Omental fat pad (tissue), 3 donors: ENCODE measurements at regions not wholly inside any gene's neighbourhood (a gene's known extent, or its start where the extent isn't known, plus 50 kb on each side); places are given as distances from the start of the nearest gene placed in this dataset.

ENCODE experiments used
- ATAC-seq: fragments of 150-250 bp; one replicate; pipeline ENCODE4 v1.9.1; 2016; ENCODE audit warnings: mild to moderate bottlenecking, moderate library complexity; ENCODE audit not compliant: low FRiP score
- DNase-seq: peaks from one replicate; pipeline ENCODE4 v3.0.0-alpha.2; 2019; ENCODE audit warnings: low spot score
- TF ChIP-seq, protein P1 (sequence below), 3 donors: fragments of 450-650 bp; IDR thresholded peaks; one replicate each; pipeline ENCODE4 v1.5.1; 2016 to 2017; ENCODE audit warnings: antibody characterized with exemption in 3 of 3, mild to moderate bottlenecking in 3 of 3, moderate library complexity in 2 of 3

DNA sequence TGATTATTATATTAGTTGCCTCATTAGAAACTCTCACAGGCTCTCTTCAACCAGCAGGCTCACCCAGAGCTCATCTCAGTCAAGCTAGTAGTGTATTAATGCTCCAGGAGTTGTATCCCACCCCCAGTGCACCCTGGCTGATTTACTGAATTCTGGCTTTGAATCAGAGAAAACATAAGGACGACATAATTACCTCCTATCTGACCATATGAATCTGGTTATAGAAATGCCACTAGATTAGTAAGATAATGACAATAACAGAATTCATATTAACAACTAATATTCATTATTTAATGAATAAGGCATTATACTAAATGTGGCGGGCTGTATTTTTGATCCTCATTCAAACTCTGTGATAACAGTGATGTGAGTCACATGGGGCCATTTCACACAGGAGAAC is 1066.7 kb downstream of the TTLL7 start:
- no peak for ATAC-seq
- DNase-seq = no peak
- TF ChIP-seq, protein P1, sequence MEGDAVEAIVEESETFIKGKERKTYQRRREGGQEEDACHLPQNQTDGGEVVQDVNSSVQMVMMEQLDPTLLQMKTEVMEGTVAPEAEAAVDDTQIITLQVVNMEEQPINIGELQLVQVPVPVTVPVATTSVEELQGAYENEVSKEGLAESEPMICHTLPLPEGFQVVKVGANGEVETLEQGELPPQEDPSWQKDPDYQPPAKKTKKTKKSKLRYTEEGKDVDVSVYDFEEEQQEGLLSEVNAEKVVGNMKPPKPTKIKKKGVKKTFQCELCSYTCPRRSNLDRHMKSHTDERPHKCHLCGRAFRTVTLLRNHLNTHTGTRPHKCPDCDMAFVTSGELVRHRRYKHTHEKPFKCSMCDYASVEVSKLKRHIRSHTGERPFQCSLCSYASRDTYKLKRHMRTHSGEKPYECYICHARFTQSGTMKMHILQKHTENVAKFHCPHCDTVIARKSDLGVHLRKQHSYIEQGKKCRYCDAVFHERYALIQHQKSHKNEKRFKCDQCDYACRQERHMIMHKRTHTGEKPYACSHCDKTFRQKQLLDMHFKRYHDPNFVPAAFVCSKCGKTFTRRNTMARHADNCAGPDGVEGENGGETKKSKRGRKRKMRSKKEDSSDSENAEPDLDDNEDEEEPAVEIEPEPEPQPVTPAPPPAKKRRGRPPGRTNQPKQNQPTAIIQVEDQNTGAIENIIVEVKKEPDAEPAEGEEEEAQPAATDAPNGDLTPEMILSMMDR (IDR thresholded peaks at IDR 0.05) = no peak

DNA sequence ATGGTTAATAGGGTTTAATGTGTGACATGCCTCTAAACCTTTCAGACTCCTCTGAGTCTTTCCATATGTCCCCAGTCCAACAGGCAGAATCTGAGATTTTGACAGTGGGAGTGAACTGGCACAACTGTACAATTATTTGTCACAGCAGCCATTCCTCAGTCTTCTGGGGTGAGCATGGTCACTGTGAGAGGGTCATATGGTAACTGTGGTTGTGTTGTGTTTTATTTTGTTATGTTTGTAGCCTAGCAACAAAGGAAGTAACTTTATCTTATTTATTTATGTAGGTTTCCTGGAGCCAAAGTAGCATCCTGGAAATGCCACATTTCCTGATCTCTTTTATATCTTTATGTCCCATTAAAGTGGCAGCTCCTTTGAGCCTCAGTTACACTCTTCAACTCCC is 1067.9 kb downstream of the TTLL7 start:
- TF ChIP-seq, protein P1 (IDR thresholded peaks at IDR 0.05) = no peak
- DNase-seq = no peak
- no peak for ATAC-seq

DNA sequence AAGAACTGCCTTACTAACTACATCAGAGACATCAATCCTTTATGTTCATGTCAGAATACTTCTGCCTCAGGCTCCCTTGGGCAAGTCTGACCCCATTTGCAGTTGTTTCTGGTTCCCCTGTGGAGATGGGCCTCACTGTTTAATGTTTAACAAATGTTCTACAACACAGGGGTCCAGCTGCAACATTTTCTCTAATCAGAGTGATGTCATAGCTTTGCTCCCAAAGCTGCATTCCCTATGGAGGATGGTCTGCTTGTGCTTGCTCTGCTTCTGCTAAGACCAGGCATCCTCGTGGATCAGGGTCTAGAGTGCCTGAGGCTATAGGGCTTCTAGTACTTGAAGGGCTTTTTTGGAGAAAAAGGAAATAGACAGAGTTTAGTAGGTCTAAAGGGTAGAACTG is 1071.2 kb downstream of the TTLL7 start:
- ATAC-seq (no peak), DNase-seq (no peak)
- TF ChIP-seq, protein P1 (IDR thresholded peaks at IDR 0.05) = no peak

DNA sequence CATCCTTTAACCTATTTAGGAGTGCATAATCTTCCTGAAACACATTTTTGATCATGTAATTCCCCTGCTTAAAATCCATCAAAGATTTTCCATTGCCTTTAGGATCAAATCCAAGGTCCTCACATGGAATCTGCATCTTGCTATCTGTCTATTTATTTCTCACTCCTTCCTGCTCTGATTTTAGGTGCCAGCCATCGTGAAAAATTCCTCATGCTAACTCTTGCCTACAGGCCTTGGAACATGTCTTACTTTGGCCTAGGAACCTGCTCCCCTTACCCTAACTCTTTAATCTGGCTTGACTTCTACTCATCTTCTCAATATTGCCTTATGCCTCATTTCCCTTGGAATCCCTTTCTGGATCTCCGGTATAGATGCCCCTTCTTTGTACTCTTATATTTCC is 1074.3 kb downstream of the TTLL7 start:
- TF ChIP-seq, protein P1 (IDR thresholded peaks at IDR 0.05) = no peak
- ATAC-seq = no peak
- no peak for DNase-seq

DNA sequence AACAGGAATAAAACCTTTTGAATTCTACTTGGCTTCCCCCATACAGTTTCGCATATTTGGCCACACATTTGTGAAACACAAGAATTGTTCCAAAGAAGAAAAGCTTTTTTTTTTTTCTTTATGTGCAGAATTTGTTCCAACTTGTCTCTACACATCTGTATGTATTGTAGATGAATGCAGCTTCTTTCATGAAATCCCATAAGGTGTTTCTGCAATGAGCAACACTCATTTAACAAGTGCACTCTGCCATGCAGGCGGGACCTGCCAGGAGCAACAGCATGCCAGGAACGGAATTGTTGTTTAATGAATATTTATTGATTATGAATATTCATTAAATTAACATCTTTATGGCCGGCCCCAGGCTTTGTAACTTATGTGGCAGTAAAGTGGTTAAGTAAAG is 1075.0 kb downstream of the TTLL7 start:
- ATAC-seq = no peak
- TF ChIP-seq, protein P1 (IDR thresholded peaks at IDR 0.05) = no peak
- no peak for DNase-seq

DNA sequence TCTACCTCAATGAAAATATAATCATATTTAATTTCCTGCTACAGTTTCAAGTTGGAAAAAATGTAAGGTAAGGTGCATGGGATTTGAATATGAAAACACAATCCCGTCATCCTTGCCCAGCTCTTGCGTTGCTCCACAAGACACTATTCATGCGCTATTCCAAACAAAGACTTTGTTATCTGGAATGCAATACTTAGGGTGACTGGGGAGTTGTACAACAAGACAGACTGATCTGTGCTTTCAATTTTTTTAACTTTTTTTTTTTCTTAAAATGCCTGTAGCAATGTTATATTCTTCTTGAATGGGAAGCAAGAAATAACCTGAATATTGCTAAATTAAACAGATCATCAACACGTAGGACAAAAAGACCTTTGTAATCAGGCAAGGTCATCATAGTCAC is 1077.2 kb downstream of the TTLL7 start:
- no peak for ATAC-seq
- no peak for DNase-seq
- TF ChIP-seq, protein P1 (IDR thresholded peaks at IDR 0.05) = no peak

DNA sequence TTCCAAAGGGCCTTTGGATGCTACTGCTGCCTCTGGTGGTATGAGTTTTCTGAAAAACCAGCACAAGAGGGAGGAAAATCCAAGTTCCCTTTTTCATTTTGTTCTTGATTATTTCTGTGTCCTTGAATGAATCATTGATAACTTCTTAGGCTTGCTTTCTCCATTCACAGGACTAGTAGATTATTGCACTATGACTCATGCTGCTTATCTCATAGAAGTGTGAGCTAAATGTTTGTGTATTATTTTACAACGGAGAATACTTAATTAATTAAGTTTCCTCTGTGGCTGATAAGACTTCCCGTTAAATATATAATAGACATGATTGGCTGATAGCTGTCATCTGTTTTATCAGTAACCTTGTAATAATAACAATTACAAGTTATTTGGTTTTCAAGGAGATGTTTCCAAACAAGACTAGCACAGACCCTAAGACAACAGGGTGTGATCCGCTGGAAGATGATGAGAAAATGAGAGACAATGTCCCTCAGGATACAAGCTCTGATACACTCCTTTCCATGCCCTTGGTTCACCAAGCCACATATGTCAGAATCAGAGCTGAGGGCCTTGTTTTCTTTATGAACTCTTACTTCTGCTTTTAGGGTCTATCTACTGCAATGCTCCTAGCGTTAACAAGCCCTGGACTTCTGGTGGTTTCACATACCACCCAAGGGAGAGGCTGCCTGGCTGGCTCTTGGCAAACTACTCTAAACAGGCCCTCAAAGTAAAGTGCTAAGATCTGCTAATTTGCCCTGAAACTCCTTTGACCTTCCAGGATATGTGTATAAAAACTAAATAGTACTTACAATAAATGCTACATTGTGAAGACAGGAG is 1078.3 kb downstream of the TTLL7 start:
- ATAC-seq (no peak), DNase-seq (no peak)
- TF ChIP-seq, protein P1 (IDR thresholded peaks at IDR 0.05) = no peak
